Nephron (organoid): ENCODE measurements at regions not wholly inside any gene's neighbourhood (a gene's known extent, or its start where the extent isn't known, plus 50 kb on each side); places are given as distances from the start of the nearest gene placed in this dataset.

ENCODE experiments used
- H3K27ac Mint-ChIP-seq, 3 experiments: 2 replicates each; pipeline ENCODE4 v1.8.0; 2020; ENCODE audit warnings: mixed read lengths in 3 of 3, mild to moderate bottlenecking in 2 of 3, moderate library complexity in 1 of 3
- H3K27me3 Mint-ChIP-seq: 2 replicates; pipeline ENCODE4 v1.8.0; 2021; ENCODE audit warnings: low read depth, mild to moderate bottlenecking, moderate library complexity, mixed read lengths
- H3K36me3 Mint-ChIP-seq: 2 replicates; pipeline ENCODE4 v1.8.0; 2020; ENCODE audit warnings: low read depth, mixed read lengths
- H3K4me1 Mint-ChIP-seq: 2 replicates; pipeline ENCODE4 v1.8.0; 2020; ENCODE audit warnings: mixed read lengths
- H3K4me3 Mint-ChIP-seq, 3 experiments: 2 replicates each; pipeline ENCODE4 v1.8.0; 2020; ENCODE audit warnings: mild to moderate bottlenecking in 3 of 3, mixed read lengths in 3 of 3, moderate library complexity in 2 of 3
- H3K9me3 Mint-ChIP-seq: 2 replicates; pipeline ENCODE4 v1.8.0; 2020; ENCODE audit warnings: mixed read lengths
- CTCF ChIP-seq, 3 experiments: fragments of 200-600 bp; sonication (generic); IDR thresholded peaks; one replicate each; pipeline ENCODE4 v1.5.0; 2021; ENCODE audit warnings: antibody characterized with exemption in 3 of 3; ENCODE audit not compliant: unreplicated experiment in 3 of 3

GRCh38 chr4:137640838-137641158 lies 108.5 kb upstream of the PCDH18 start:
- Mint-ChIP-seq H3K36me3 (no peaks in the 10 kb centered on the region), H3K4me1 (peaks cover 9% of the 10 kb centered on the region), H3K27ac (no peak overlapping the region), H3K27me3 (no peaks in the 10 kb centered on the region), H3K9me3 (no peaks in the 10 kb centered on the region), H3K4me3 (no peak overlapping the region)
- no peak for TF ChIP-seq CTCF (IDR thresholded peaks at IDR 0.05; ENCODE audit: unreplicated experiment in 3 of 3)

GRCh38 chr4:137640156-137640837 lies 108.0 kb upstream of the PCDH18 start:
- Mint-ChIP-seq H3K4me3 (no peak overlapping the region), H3K27ac (no peak overlapping the region), H3K4me1 (peaks cover 14% of the 10 kb centered on the region), H3K9me3 (no peaks in the 10 kb centered on the region), H3K36me3 (no peaks in the 10 kb centered on the region), H3K27me3 (no peaks in the 10 kb centered on the region)
- TF ChIP-seq CTCF (IDR thresholded peaks at IDR 0.05; ENCODE audit: unreplicated experiment in 3 of 3): no peak

GRCh38 chr4:137638934-137639333 lies 106.6 kb upstream of the PCDH18 start:
- peak overlapping the region in 2 of 3 experiments; percentile 17 to 42 for H3K27ac Mint-ChIP-seq
- H3K4me3 Mint-ChIP-seq: no peak overlapping the region
- no peaks in the 10 kb centered on the region for H3K36me3 Mint-ChIP-seq
- TF ChIP-seq CTCF (IDR thresholded peaks at IDR 0.05; ENCODE audit: unreplicated experiment in 3 of 3): no peak
- H3K9me3 Mint-ChIP-seq: no peaks in the 10 kb centered on the region
- H3K4me1 Mint-ChIP-seq: peaks cover 20% of the 10 kb centered on the region
- H3K27me3 Mint-ChIP-seq: no peaks in the 10 kb centered on the region

- H3K27ac Mint-ChIP-seq: peak overlapping the region; percentile 64 to 83 (median 75)
- no peak overlapping the region for H3K4me3 Mint-ChIP-seq
- H3K9me3 Mint-ChIP-seq: peaks cover 6% of the 10 kb centered on the region
- no peaks in the 10 kb centered on the region for H3K36me3 Mint-ChIP-seq
- TF ChIP-seq CTCF (IDR thresholded peaks at IDR 0.05; ENCODE audit: unreplicated experiment in 3 of 3): no peak
- peaks cover 14% of the 10 kb centered on the region for H3K4me1 Mint-ChIP-seq
- no peaks in the 10 kb centered on the region for H3K27me3 Mint-ChIP-seq
Measured at GRCh38 chr4:137635601-137636000, 103.3 kb upstream of the PCDH18 start.

GRCh38 chr4:137635108-137635507 lies 102.8 kb upstream of the PCDH18 start:
- Mint-ChIP-seq H3K4me1 (peaks cover 14% of the 10 kb centered on the region), H3K9me3 (peaks cover 6% of the 10 kb centered on the region), H3K4me3 (no peak overlapping the region), H3K27ac (peak overlapping the region; percentile 64 to 83 (median 75)), H3K27me3 (no peaks in the 10 kb centered on the region), H3K36me3 (no peaks in the 10 kb centered on the region)
- TF ChIP-seq CTCF (IDR thresholded peaks at IDR 0.05; ENCODE audit: unreplicated experiment in 3 of 3): no peak

- H3K9me3 Mint-ChIP-seq: peaks cover 6% of the 10 kb centered on the region
- H3K27ac Mint-ChIP-seq: peak overlapping the region in 1 of 3 experiments; percentile 25
- H3K36me3 Mint-ChIP-seq: no peaks in the 10 kb centered on the region
- H3K27me3 Mint-ChIP-seq: no peaks in the 10 kb centered on the region
- H3K4me1 Mint-ChIP-seq: peaks cover 14% of the 10 kb centered on the region
- no peak overlapping the region for H3K4me3 Mint-ChIP-seq
- no peak for TF ChIP-seq CTCF (IDR thresholded peaks at IDR 0.05; ENCODE audit: unreplicated experiment in 3 of 3)
Measured at GRCh38 chr4:137632842-137633241, 100.5 kb upstream of the PCDH18 start.
